GM23338 (cell line): ENCODE measurements at regions not wholly inside any gene's neighbourhood (a gene's known extent, or its start where the extent isn't known, plus 50 kb on each side); places are given as distances from the start of the nearest gene placed in this dataset.

Source experiments
- ATAC-seq: fragments of 200-7000 bp; cut with Tn5 transposase; 3 replicates; pipeline ENCODE4 v1.9.1; 2020
- DNase-seq: peaks from one replicate; pipeline ENCODE4 v3.0.0-alpha.2; 2015; ENCODE audit warnings: low spot score
- H2AFZ ChIP-seq: fragments of 200-600 bp; sonication (generic); 2 replicates; pipeline ENCODE4 v1.8.0; 2016; ENCODE audit warnings: antibody characterized with exemption, mild to moderate bottlenecking, moderate library complexity
- H3F3A ChIP-seq: fragments of 200-600 bp; sonication (generic); replicated peaks from 2 replicates; pipeline ENCODE4 v1.8.0; 2017; ENCODE audit warnings: antibody characterized with exemption, mixed run types, low read depth
- H3K27ac ChIP-seq: fragments of 200-600 bp; sonication (generic); 2 replicates; pipeline ENCODE4 v1.6.1; 2016; ENCODE audit warnings: low read depth
- H3K27me3 ChIP-seq: fragments of 200-600 bp; sonication (generic); 2 replicates; pipeline ENCODE4 v1.8.0; 2016; ENCODE audit warnings: mild to moderate bottlenecking, mixed run types, moderate library complexity; ENCODE audit not compliant: insufficient read depth
- H3K36me3 ChIP-seq: fragments of 200-600 bp; sonication (generic); 2 replicates; pipeline ENCODE4 v1.8.0; 2016; ENCODE audit warnings: mild to moderate bottlenecking; ENCODE audit not compliant: insufficient read depth
- H3K4me1 ChIP-seq: fragments of 200-600 bp; sonication (generic); 2 replicates; pipeline ENCODE4 v1.8.0; 2016; ENCODE audit warnings: mild to moderate bottlenecking, moderate library complexity; ENCODE audit not compliant: insufficient read depth
- H3K4me2 ChIP-seq: fragments of 200-600 bp; sonication (generic); 2 replicates; pipeline ENCODE4 v1.7.1; 2017; ENCODE audit warnings: mixed run types
- H3K4me3 ChIP-seq: fragments of 200-600 bp; sonication (generic); 2 replicates; pipeline ENCODE4 v1.6.1; 2016; ENCODE audit warnings: mixed run types
- H3K79me2 ChIP-seq: fragments of 200-600 bp; sonication (generic); replicated peaks from 2 replicates; pipeline ENCODE4 v1.8.0; 2017; ENCODE audit warnings: mild to moderate bottlenecking; ENCODE audit not compliant: insufficient read depth
- H3K9me2 ChIP-seq: fragments of 200-600 bp; sonication (generic); 2 replicates; pipeline ENCODE4 v1.8.0; 2017; ENCODE audit not compliant: insufficient read depth
- H4K20me1 ChIP-seq: fragments of 200-600 bp; sonication (generic); replicated peaks from 2 replicates; pipeline ENCODE4 v1.8.0; 2017; ENCODE audit warnings: mild to moderate bottlenecking; ENCODE audit not compliant: insufficient read depth
- H3K27ac Mint-ChIP-seq: 2 replicates; pipeline ENCODE4 v1.8.0; 2020; ENCODE audit warnings: inconsistent platforms, mild to moderate bottlenecking, moderate library complexity, mixed read lengths
- H3K27me3 Mint-ChIP-seq: 3 replicates; pipeline ENCODE4 v1.8.0; 2022; ENCODE audit warnings: low read depth, mild to moderate bottlenecking, moderate library complexity, mixed read lengths, inconsistent platforms; ENCODE audit not compliant: insufficient read depth, poor library complexity
- H3K36me3 Mint-ChIP-seq: 3 replicates; pipeline ENCODE4 v1.8.0; 2021; ENCODE audit warnings: low read depth, mild to moderate bottlenecking, inconsistent platforms, moderate library complexity, mixed read lengths
- H3K4me1 Mint-ChIP-seq: 3 replicates; pipeline ENCODE4 v1.8.0; 2020; ENCODE audit warnings: mild to moderate bottlenecking, inconsistent platforms, mixed read lengths
- H3K4me3 Mint-ChIP-seq: 3 replicates; pipeline ENCODE4 v1.8.0; 2021; ENCODE audit warnings: moderate library complexity, mild to moderate bottlenecking, inconsistent platforms, mixed read lengths
- H3K9me3 Mint-ChIP-seq: 3 replicates; pipeline ENCODE4 v1.8.0; 2020; ENCODE audit warnings: moderate library complexity, mild to moderate bottlenecking, inconsistent platforms, mixed read lengths
- CREB1 ChIP-seq: fragments of 250-450 bp; sonication (Bioruptor Pico); IDR thresholded peaks from 2 replicates; pipeline ENCODE4 v1.5.0; 2020; ENCODE audit warnings: low read depth, mild to moderate bottlenecking, moderate library complexity
- CTCF ChIP-seq, 2 experiments: fragments of 200-600 bp in 1 of 2; sonication (generic) in 1 of 2; conservative IDR thresholded peaks; 2 replicates each; pipeline versions ENCODE4 v1.5.1 to v1.6.1; 2016 to 2017; ENCODE audit warnings: antibody characterized with exemption in 2 of 2, low read depth in 2 of 2, mild to moderate bottlenecking in 2 of 2, moderate library complexity in 1 of 2
- EZH2 ChIP-seq: fragments of 200-600 bp; sonication (generic); IDR thresholded peaks from one replicate; pipeline ENCODE4 v1.8.0; 2017; ENCODE audit warnings: antibody characterized with exemption, mild to moderate bottlenecking, low read depth; ENCODE audit not compliant: unreplicated experiment
- EZH2phosphoT487 ChIP-seq: fragments of 200-600 bp; sonication (generic); IDR thresholded peaks from one replicate; pipeline ENCODE4 v1.8.1; 2018; ENCODE audit warnings: antibody characterized with exemption; ENCODE audit not compliant: unreplicated experiment
- NANOG ChIP-seq: IDR thresholded peaks from 2 replicates; pipeline ENCODE4 v1.6.1; 2016; ENCODE audit warnings: antibody characterized with exemption, borderline replicate concordance
- POLR2AphosphoS5 ChIP-seq: IDR thresholded peaks from 2 replicates; pipeline ENCODE4 v1.6.1; 2016; ENCODE audit warnings: antibody characterized with exemption, low read depth
- STAT1 ChIP-seq: IDR thresholded peaks from one replicate; pipeline ENCODE4 v1.6.1; 2016; ENCODE audit warnings: antibody characterized with exemption; ENCODE audit not compliant: unreplicated experiment
- ZNF114 ChIP-seq: fragments of 250-450 bp; sonication (Bioruptor Pico); IDR thresholded peaks from 2 replicates; pipeline ENCODE4 v1.5.0; 2020; ENCODE audit warnings: mild to moderate bottlenecking, moderate library complexity
- ZNF331 ChIP-seq: fragments of 250-450 bp; sonication (Bioruptor Pico); IDR thresholded peaks from 2 replicates; pipeline ENCODE4 v1.5.0; 2020; ENCODE audit warnings: low read depth, mild to moderate bottlenecking, moderate library complexity
- TF ChIP-seq, protein P1 (sequence below): IDR thresholded peaks from one replicate; pipeline ENCODE4 v1.6.1; 2018; ENCODE audit warnings: antibody characterized with exemption; ENCODE audit not compliant: unreplicated experiment
- TF ChIP-seq, protein P2 (sequence below): fragments of 250-450 bp; sonication (Bioruptor Pico); IDR thresholded peaks from 2 replicates; pipeline ENCODE4 v1.5.0; 2020; ENCODE audit warnings: mild to moderate bottlenecking, moderate library complexity

DNA sequence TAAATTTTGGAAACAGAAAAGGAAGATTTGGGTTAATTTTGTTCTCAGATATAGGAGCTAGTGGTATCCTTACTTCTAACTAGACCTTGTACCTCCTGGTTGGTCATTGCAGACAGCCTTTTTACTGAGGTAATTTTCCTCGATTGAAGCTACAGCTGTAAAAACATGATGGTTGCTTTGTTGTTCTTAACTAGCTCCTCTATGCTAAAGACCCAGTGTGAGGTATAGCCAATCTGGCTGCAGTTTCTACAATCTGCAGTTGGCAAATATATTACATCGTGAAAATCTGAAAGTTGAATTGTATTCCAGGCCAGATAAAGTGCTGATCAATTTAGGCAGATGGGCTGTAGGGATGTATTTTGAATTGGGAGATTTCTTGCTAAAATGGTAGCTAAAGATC is 116.5 kb downstream of the AASDHPPT start:
- Histone ChIP-seq H3K79me2 (no peaks in the 10 kb centered on the region), H2AFZ (no peak overlapping the region), H3K36me3 (no peaks in the 10 kb centered on the region), H3K27ac (no peak overlapping the region), H4K20me1 (no peaks in the 10 kb centered on the region), H3K9me2 (no peaks in the 10 kb centered on the region), H3K4me2 (no peak overlapping the region), H3F3A (no peaks in the 10 kb centered on the region), H3K4me3 (no peak overlapping the region), H3K27me3 (no peaks in the 10 kb centered on the region), H3K4me1 (no peaks in the 10 kb centered on the region)
- Mint-ChIP-seq H3K27ac (no peak overlapping the region), H3K4me3 (no peak overlapping the region), H3K4me1 (no peaks in the 10 kb centered on the region), H3K27me3 (no peaks in the 10 kb centered on the region), H3K9me3 (peaks cover 17% of the 10 kb centered on the region; the same call in 2 of the 3 replicates), H3K36me3 (peaks cover 4% of the 10 kb centered on the region; the same call in 1 of the 3 replicates)
- TF ChIP-seq ZNF331 (CRISPR knock-in tag) (no peak), EZH2phosphoT487 (no peak), EZH2 (no peak), POLR2AphosphoS5 (no peak), CREB1 (CRISPR knock-in tag) (no peak), NANOG (no peak)
- TF ChIP-seq, protein P1, sequence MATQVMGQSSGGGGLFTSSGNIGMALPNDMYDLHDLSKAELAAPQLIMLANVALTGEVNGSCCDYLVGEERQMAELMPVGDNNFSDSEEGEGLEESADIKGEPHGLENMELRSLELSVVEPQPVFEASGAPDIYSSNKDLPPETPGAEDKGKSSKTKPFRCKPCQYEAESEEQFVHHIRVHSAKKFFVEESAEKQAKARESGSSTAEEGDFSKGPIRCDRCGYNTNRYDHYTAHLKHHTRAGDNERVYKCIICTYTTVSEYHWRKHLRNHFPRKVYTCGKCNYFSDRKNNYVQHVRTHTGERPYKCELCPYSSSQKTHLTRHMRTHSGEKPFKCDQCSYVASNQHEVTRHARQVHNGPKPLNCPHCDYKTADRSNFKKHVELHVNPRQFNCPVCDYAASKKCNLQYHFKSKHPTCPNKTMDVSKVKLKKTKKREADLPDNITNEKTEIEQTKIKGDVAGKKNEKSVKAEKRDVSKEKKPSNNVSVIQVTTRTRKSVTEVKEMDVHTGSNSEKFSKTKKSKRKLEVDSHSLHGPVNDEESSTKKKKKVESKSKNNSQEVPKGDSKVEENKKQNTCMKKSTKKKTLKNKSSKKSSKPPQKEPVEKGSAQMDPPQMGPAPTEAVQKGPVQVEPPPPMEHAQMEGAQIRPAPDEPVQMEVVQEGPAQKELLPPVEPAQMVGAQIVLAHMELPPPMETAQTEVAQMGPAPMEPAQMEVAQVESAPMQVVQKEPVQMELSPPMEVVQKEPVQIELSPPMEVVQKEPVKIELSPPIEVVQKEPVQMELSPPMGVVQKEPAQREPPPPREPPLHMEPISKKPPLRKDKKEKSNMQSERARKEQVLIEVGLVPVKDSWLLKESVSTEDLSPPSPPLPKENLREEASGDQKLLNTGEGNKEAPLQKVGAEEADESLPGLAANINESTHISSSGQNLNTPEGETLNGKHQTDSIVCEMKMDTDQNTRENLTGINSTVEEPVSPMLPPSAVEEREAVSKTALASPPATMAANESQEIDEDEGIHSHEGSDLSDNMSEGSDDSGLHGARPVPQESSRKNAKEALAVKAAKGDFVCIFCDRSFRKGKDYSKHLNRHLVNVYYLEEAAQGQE, result no peak
- DNase-seq (no peak), ATAC-seq (no peak)

DNA sequence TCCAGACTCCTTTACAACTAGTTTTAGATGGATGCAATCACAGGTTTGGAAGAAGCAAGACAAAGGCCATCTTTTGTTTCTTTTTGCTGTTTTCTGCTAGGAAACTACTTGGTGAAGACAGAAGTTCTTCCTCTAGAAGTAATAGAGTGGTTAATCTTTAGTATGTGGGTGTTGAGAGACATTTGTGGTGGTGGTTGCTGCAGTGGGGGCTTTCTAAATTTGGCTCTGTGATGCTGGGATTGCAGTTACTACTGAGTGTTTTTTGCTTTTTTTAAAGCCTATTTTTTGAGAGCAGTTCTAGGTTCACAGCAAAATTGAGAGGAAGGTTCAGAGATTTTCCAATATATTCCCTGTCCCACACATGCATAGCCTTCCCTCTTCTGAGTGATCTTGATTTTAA is 120.0 kb downstream of the AASDHPPT start:
- Mint-ChIP-seq H3K4me3 (no peak overlapping the region), H3K27ac (no peak overlapping the region), H3K9me3 (no peaks in the 10 kb centered on the region), H3K36me3 (no peaks in the 10 kb centered on the region), H3K4me1 (no peaks in the 10 kb centered on the region), H3K27me3 (no peaks in the 10 kb centered on the region)
- H2AFZ ChIP-seq, result no peak overlapping the region
- no peak overlapping the region for H3K4me2 ChIP-seq
- ATAC-seq (no peak), DNase-seq (no peak)
- no peak overlapping the region for H3K4me3 ChIP-seq
- H4K20me1 ChIP-seq, result no peaks in the 10 kb centered on the region
- no peaks in the 10 kb centered on the region for H3K9me2 ChIP-seq
- no peaks in the 10 kb centered on the region for H3K4me1 ChIP-seq
- H3K27me3 ChIP-seq, result no peaks in the 10 kb centered on the region
- H3F3A ChIP-seq, result no peaks in the 10 kb centered on the region
- no peaks in the 10 kb centered on the region for H3K36me3 ChIP-seq
- no peak overlapping the region for H3K27ac ChIP-seq
- H3K79me2 ChIP-seq, result no peaks in the 10 kb centered on the region
- TF ChIP-seq STAT1, result no peak
- no peak for TF ChIP-seq CTCF (conservative IDR thresholded peaks at IDR 0.05; ENCODE audit: low read depth in 2 of 2)
- TF ChIP-seq ZNF114 (CRISPR knock-in tag), result no peak
- TF ChIP-seq, protein P2, sequence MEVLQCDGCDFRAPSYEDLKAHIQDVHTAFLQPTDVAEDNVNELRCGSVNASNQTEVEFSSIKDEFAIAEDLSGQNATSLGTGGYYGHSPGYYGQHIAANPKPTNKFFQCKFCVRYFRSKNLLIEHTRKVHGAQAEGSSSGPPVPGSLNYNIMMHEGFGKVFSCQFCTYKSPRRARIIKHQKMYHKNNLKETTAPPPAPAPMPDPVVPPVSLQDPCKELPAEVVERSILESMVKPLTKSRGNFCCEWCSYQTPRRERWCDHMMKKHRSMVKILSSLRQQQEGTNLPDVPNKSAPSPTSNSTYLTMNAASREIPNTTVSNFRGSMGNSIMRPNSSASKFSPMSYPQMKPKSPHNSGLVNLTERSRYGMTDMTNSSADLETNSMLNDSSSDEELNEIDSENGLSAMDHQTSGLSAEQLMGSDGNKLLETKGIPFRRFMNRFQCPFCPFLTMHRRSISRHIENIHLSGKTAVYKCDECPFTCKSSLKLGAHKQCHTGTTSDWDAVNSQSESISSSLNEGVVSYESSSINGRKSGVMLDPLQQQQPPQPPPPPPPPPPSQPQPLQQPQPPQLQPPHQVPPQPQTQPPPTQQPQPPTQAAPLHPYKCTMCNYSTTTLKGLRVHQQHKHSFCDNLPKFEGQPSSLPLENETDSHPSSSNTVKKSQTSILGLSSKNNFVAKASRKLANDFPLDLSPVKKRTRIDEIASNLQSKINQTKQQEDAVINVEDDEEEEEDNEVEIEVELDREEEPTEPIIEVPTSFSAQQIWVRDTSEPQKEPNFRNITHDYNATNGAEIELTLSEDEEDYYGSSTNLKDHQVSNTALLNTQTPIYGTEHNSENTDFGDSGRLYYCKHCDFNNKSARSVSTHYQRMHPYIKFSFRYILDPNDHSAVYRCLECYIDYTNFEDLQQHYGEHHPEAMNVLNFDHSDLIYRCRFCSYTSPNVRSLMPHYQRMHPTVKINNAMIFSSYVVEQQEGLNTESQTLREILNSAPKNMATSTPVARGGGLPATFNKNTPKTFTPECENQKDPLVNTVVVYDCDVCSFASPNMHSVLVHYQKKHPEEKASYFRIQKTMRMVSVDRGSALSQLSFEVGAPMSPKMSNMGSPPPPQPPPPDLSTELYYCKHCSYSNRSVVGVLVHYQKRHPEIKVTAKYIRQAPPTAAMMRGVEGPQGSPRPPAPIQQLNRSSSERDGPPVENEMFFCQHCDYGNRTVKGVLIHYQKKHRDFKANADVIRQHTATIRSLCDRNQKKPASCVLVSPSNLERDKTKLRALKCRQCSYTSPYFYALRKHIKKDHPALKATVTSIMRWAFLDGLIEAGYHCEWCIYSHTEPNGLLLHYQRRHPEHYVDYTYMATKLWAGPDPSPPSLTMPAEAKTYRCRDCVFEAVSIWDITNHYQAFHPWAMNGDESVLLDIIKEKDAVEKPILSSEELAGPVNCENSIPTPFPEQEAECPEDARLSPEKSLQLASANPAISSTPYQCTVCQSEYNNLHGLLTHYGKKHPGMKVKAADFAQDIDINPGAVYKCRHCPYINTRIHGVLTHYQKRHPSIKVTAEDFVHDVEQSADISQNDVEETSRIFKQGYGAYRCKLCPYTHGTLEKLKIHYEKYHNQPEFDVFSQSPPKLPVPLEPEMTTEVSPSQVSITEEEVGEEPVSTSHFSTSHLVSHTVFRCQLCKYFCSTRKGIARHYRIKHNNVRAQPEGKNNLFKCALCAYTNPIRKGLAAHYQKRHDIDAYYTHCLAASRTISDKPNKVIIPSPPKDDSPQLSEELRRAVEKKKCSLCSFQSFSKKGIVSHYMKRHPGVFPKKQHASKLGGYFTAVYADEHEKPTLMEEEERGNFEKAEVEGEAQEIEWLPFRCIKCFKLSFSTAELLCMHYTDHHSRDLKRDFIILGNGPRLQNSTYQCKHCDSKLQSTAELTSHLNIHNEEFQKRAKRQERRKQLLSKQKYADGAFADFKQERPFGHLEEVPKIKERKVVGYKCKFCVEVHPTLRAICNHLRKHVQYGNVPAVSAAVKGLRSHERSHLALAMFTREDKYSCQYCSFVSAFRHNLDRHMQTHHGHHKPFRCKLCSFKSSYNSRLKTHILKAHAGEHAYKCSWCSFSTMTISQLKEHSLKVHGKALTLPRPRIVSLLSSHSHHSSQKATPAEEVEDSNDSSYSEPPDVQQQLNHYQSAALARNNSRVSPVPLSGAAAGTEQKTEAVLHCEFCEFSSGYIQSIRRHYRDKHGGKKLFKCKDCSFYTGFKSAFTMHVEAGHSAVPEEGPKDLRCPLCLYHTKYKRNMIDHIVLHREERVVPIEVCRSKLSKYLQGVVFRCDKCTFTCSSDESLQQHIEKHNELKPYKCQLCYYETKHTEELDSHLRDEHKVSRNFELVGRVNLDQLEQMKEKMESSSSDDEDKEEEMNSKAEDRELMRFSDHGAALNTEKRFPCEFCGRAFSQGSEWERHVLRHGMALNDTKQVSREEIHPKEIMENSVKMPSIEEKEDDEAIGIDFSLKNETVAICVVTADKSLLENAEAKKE (CRISPR knock-in tag), result no peak
- TF ChIP-seq POLR2AphosphoS5, result no peak
- no peak for TF ChIP-seq CREB1 (CRISPR knock-in tag)
